A549 (cell line): ENCODE measurements at regions not wholly inside any gene's neighbourhood (a gene's known extent, or its start where the extent isn't known, plus 50 kb on each side); places are given as distances from the start of the nearest gene placed in this dataset.
"Not testable (repeated sequence)": the region's sequence is repeated elsewhere in the genome, so short reads cannot be mapped to it uniquely, and the experiment has no call there.

Experiments
- ATAC-seq, 2 experiments: fragments of 200-7000 bp in 1 of 2; fragments of >200 bp in 1 of 2; cut with Nextera tagmentation in 1 of 2; cut with Tn5 transposase in 1 of 2; 3 replicates each; pipeline versions ENCODE4 v1.8.0 to v1.9.1; 2018 to 2020; ENCODE audit warnings: mild to moderate bottlenecking in 1 of 2, moderate library complexity in 1 of 2
- CTCF ChIA-PET: fragments of 300-600 bp; sonication (Branson Sonifier 250); formaldehyde crosslinking; extraction: SDS; loops from one replicate; lab custom pipeline; 2021; ENCODE audit warnings: antibody characterized with exemption, inconsistent platforms; lab: Yijun Ruan, JAX
- POLR2A ChIA-PET: fragments of 350-600 bp; formaldehyde crosslinking; extraction: SDS; loops from one replicate; lab custom pipeline; 2021; ENCODE audit warnings: antibody characterized with exemption, inconsistent platforms; lab: Yijun Ruan, JAX
- DNase-seq, 2 experiments: peaks; one replicate each; pipeline versions ENCODE4 v3.0.0 to v3.0.0-alpha.2; 2011 to 2016; ENCODE audit warnings: low read depth in 1 of 2, low spot score in 1 of 2
- FAIRE-seq: peaks from 2 replicates; lab custom pipeline; 2011; peaks lifted over from hg19 to GRCh38; lab: Jason Lieb, UNC
- H3K27ac ChIP-seq, 2 experiments: fragments of >200 bp; sonication (Bioruptor Twin); formaldehyde crosslinking; 3 replicates each; pipeline ENCODE4 v1.5.1; 2016 to 2017
- H3K4me1 ChIP-seq: fragments of >200 bp; sonication (Bioruptor Twin); formaldehyde crosslinking; 3 replicates; pipeline ENCODE4 v1.6.1; 2016
- H3K4me2 ChIP-seq: fragments of >200 bp; sonication (Bioruptor Twin); formaldehyde crosslinking; 3 replicates; pipeline ENCODE4 v1.6.1; 2016
- H3K4me3 ChIP-seq: fragments of >200 bp; sonication (Bioruptor Twin); formaldehyde crosslinking; 3 replicates; pipeline ENCODE4 v1.5.1; 2016
- H3K9me3 ChIP-seq: fragments of >200 bp; sonication (Bioruptor Twin); formaldehyde crosslinking; 3 replicates; pipeline ENCODE4 v1.6.1; 2016
- CBX2 ChIP-seq: fragments of 200-600 bp; sonication (generic); IDR thresholded peaks from 2 replicates; pipeline ENCODE4 v1.6.1; 2016; ENCODE audit warnings: low read depth, mild to moderate bottlenecking, borderline replicate concordance
- CEBPB ChIP-seq, 2 experiments: fragments of >200 bp in 1 of 2; sonication (Bioruptor Twin) in 1 of 2; formaldehyde crosslinking in 1 of 2; IDR thresholded peaks; 2 replicates each; pipeline ENCODE4 v1.6.1; 2012 to 2016
- CHD4 ChIP-seq: fragments of 200-600 bp; sonication (generic); IDR thresholded peaks from 2 replicates; pipeline ENCODE4 v1.6.1; 2016; ENCODE audit warnings: antibody characterized with exemption, mild to moderate bottlenecking, borderline replicate concordance
- EHMT2 ChIP-seq: fragments of 200-600 bp; sonication (generic); IDR thresholded peaks from 2 replicates; pipeline ENCODE4 v1.6.1; 2016; ENCODE audit warnings: antibody characterized with exemption, low read depth, mild to moderate bottlenecking, moderate library complexity
- GATA3 ChIP-seq: IDR thresholded peaks from 2 replicates; pipeline ENCODE4 v1.6.1; 2012; ENCODE audit warnings: borderline replicate concordance
- HDAC2 ChIP-seq: fragments of 200-600 bp; sonication (generic); IDR thresholded peaks from 2 replicates; pipeline ENCODE4 v1.6.1; 2016
- HEYL ChIP-seq: fragments of 250-450 bp; sonication (Bioruptor Pico); IDR thresholded peaks from 2 replicates; pipeline ENCODE4 v1.8.0; 2021; ENCODE audit warnings: mild to moderate bottlenecking, moderate library complexity
- HOXA7 ChIP-seq: fragments of 250-450 bp; sonication (Bioruptor Pico); IDR thresholded peaks from 2 replicates; pipeline ENCODE4 v1.5.0; 2020; ENCODE audit warnings: mild to moderate bottlenecking, moderate library complexity
- HOXB5 ChIP-seq: fragments of 250-450 bp; sonication (Bioruptor Pico); IDR thresholded peaks from 2 replicates; pipeline ENCODE4 v1.5.0; 2020; ENCODE audit warnings: mild to moderate bottlenecking, moderate library complexity
- KDM5A ChIP-seq: fragments of 200-600 bp; sonication (generic); IDR thresholded peaks from 2 replicates; pipeline ENCODE4 v1.6.1; 2016; ENCODE audit warnings: antibody characterized with exemption, mild to moderate bottlenecking
- MAFK ChIP-seq: fragments of 450-650 bp; IDR thresholded peaks from 2 replicates; pipeline ENCODE4 v1.6.1; 2014; ENCODE audit not compliant: partially characterized antibody
- MAZ ChIP-seq: fragments of 150-350 bp; IDR thresholded peaks from 2 replicates; pipeline ENCODE4 v1.6.1; 2014; ENCODE audit warnings: antibody characterized with exemption, low read depth, low read length, borderline replicate concordance
- NFE2L2 ChIP-seq: fragments of 150-350 bp; conservative IDR thresholded peaks from 2 replicates; pipeline ENCODE4 v1.6.1; 2014; ENCODE audit warnings: low read length
- NPAS2 ChIP-seq: fragments of 250-450 bp; sonication (Bioruptor Pico); IDR thresholded peaks from 2 replicates; pipeline ENCODE4 v1.8.0; 2022; ENCODE audit warnings: mild to moderate bottlenecking, moderate library complexity, borderline replicate concordance
- NR3C1 ChIP-seq: fragments of >200 bp; sonication (Bioruptor Twin); formaldehyde crosslinking; IDR thresholded peaks from 3 replicates; pipeline ENCODE4 v1.6.1; 2017
- PHF8 ChIP-seq: fragments of 200-600 bp; sonication (generic); IDR thresholded peaks from 2 replicates; pipeline ENCODE4 v1.6.1; 2016; ENCODE audit warnings: low read depth, mild to moderate bottlenecking, antibody characterized with exemption, moderate library complexity, borderline replicate concordance
- RARB ChIP-seq: fragments of 250-450 bp; sonication (Bioruptor Pico); IDR thresholded peaks from 2 replicates; pipeline ENCODE4 v1.8.0; 2021; ENCODE audit warnings: mild to moderate bottlenecking, moderate library complexity
- RFX5 ChIP-seq: fragments of 450-650 bp; IDR thresholded peaks from 2 replicates; pipeline ENCODE4 v1.7.1; 2014; ENCODE audit warnings: antibody characterized with exemption, mild to moderate bottlenecking, moderate library complexity
- RNF2 ChIP-seq: fragments of 200-600 bp; sonication (generic); IDR thresholded peaks from 2 replicates; pipeline ENCODE4 v1.6.1; 2016; ENCODE audit warnings: low read depth, mild to moderate bottlenecking, antibody characterized with exemption, moderate library complexity, borderline replicate concordance
- SMC3 ChIP-seq: fragments of >200 bp; sonication (Bioruptor Twin); formaldehyde crosslinking; IDR thresholded peaks from 3 replicates; pipeline ENCODE4 v1.6.1; 2018; ENCODE audit warnings: inconsistent platforms
- TP53 ChIP-seq: fragments of 250-450 bp; sonication (Bioruptor Pico); IDR thresholded peaks from 2 replicates; pipeline ENCODE4 v1.5.0; 2021; ENCODE audit warnings: mild to moderate bottlenecking, moderate library complexity
- WGBS: methylation state at CpG from one replicate; pipeline ENCODE4 v1.1.6; 2017; ENCODE audit errors: missing lambda C conversion rate; 5-methylcytosine and 5-hydroxymethylcytosine counted together
- TF ChIP-seq, protein P1 (sequence below): fragments of >200 bp; sonication (Bioruptor Twin); formaldehyde crosslinking; IDR thresholded peaks from 2 replicates; pipeline ENCODE4 v1.6.1; 2016
- TF ChIP-seq, protein P2 (sequence below): IDR thresholded peaks from 2 replicates; pipeline ENCODE4 v1.6.1; 2012
- TF ChIP-seq, protein P3 (sequence below): fragments of >200 bp; sonication (Bioruptor Twin); formaldehyde crosslinking; IDR thresholded peaks from 3 replicates; pipeline ENCODE4 v1.5.1; 2016
- TF ChIP-seq, protein P4 (sequence below): fragments of >200 bp; sonication (Bioruptor Twin); formaldehyde crosslinking; IDR thresholded peaks from 3 replicates; pipeline ENCODE4 v1.6.1; 2016

DNA sequence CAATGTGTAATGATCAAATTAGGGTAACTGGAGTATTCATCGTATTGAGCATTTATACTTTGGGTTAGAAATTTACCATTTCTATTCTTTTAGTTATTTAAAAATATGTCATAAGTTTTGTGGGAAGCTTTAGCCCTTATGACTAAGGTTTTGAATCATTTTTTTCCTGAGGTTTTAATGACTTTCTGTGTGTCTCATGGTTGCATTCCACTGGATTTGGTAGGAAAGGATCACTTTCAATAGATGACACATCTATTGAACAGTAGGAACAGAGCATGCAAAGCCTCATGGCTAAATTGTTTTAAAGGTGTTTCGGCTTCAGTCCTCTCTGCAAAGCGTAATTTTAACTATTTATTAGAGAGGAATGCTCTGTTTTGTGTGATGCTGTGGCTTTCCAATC, 512.4 kb upstream of the CHD1 start:
- TF ChIP-seq, protein P1, sequence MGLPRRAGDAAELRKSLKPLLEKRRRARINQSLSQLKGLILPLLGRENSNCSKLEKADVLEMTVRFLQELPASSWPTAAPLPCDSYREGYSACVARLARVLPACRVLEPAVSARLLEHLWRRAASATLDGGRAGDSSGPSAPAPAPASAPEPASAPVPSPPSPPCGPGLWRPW, result no peak
- TF ChIP-seq, protein P2, sequence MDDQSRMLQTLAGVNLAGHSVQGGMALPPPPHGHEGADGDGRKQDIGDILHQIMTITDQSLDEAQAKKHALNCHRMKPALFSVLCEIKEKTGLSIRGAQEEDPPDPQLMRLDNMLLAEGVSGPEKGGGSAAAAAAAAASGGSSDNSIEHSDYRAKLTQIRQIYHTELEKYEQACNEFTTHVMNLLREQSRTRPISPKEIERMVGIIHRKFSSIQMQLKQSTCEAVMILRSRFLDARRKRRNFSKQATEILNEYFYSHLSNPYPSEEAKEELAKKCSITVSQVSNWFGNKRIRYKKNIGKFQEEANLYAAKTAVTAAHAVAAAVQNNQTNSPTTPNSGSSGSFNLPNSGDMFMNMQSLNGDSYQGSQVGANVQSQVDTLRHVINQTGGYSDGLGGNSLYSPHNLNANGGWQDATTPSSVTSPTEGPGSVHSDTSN, result no peak
- TF ChIP-seq EHMT2 (no peak), HDAC2 (no peak), CHD4 (no peak), PHF8 (no peak), SMC3 (no peak), MAZ (no peak), CBX2 (no peak), NR3C1 (no peak)
- TF ChIP-seq, protein P3, sequence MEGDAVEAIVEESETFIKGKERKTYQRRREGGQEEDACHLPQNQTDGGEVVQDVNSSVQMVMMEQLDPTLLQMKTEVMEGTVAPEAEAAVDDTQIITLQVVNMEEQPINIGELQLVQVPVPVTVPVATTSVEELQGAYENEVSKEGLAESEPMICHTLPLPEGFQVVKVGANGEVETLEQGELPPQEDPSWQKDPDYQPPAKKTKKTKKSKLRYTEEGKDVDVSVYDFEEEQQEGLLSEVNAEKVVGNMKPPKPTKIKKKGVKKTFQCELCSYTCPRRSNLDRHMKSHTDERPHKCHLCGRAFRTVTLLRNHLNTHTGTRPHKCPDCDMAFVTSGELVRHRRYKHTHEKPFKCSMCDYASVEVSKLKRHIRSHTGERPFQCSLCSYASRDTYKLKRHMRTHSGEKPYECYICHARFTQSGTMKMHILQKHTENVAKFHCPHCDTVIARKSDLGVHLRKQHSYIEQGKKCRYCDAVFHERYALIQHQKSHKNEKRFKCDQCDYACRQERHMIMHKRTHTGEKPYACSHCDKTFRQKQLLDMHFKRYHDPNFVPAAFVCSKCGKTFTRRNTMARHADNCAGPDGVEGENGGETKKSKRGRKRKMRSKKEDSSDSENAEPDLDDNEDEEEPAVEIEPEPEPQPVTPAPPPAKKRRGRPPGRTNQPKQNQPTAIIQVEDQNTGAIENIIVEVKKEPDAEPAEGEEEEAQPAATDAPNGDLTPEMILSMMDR, result no peak
- no peaks in the 10 kb centered on the region for H3K4me1 ChIP-seq
- no peak overlapping the region for H3K4me3 ChIP-seq
- ChIA-PET POLR2A (no interaction called here), CTCF (no interaction called here)
- DNase-seq (no peak), FAIRE-seq (no peak), ATAC-seq (no peak)
- WGBS, result 17% methylated on average over 3 of the region's 3 CpGs
- no peak overlapping the region for H3K27ac ChIP-seq
- no peak overlapping the region for H3K4me2 ChIP-seq
- H3K9me3 ChIP-seq, result no peaks in the 10 kb centered on the region

DNA sequence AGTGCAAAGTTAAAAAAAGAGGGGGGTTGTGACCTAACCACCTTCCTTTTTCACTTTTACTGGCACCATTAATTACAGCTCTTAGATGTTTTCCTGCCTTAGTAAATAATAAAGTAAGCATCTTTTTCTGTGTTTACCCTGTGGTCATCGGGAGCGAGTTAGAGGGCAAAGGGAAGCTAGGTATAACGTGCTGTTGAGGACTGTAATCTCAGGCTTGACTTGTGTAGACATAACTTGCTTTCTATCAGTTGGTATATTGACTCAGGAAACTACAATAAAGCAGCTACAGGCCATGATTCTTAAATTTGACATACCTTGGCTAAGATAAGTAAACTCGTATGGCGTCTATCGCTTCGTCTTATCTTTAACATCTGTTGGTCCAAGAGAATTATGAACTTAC, 509.8 kb upstream of the CHD1 start:
- ChIA-PET CTCF (no interaction called here), POLR2A (no interaction called here)
- FAIRE-seq (no peak), ATAC-seq (no peak), DNase-seq (no peak)
- Histone ChIP-seq H3K4me3 (no peak overlapping the region), H3K9me3 (no peaks in the 10 kb centered on the region), H3K27ac (no peak overlapping the region), H3K4me2 (no peak overlapping the region), H3K4me1 (no peaks in the 10 kb centered on the region)
- WGBS, result 56% methylated on average over 7 of the region's 7 CpGs
- TF ChIP-seq RFX5 (no peak), CEBPB (IDR thresholded peaks at IDR 0.05) (no peak), RNF2 (no peak), NPAS2 (no peak), HEYL (no peak), HOXA7 (CRISPR knock-in tag) (no peak), MAZ (no peak), NR3C1 (no peak), NFE2L2 (no peak), RARB (CRISPR knock-in tag) (no peak), HOXB5 (CRISPR knock-in tag) (no peak)

DNA sequence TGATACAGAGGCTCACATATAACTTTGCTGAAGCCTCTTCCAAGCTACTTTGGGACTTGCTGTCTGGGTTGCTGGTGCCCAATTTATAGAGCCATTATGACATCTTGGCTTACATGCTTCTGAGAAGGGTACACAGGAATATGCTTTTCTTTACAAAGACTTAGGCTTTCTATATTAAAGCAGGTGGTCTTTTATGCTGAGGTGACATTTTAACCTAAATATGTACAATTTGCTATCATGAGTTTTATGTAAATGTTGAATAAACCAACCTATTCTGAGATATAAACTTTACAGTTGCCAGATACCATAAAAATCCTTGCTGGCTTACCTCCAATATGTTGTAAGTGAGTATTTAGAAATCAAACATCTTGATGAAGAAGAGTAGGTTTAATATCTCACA, 509.2 kb upstream of the CHD1 start:
- no peaks in the 10 kb centered on the region for H3K9me3 ChIP-seq
- DNase-seq, result no peak
- ChIA-PET POLR2A (no interaction called here), CTCF (no interaction called here)
- TF ChIP-seq KDM5A, result no peak
- no peak for TF ChIP-seq EHMT2
- no peak for TF ChIP-seq GATA3
- peak; percentile 75 for TF ChIP-seq MAFK
- TF ChIP-seq TP53 (CRISPR knock-in tag), result no peak
- TF ChIP-seq, protein P4, sequence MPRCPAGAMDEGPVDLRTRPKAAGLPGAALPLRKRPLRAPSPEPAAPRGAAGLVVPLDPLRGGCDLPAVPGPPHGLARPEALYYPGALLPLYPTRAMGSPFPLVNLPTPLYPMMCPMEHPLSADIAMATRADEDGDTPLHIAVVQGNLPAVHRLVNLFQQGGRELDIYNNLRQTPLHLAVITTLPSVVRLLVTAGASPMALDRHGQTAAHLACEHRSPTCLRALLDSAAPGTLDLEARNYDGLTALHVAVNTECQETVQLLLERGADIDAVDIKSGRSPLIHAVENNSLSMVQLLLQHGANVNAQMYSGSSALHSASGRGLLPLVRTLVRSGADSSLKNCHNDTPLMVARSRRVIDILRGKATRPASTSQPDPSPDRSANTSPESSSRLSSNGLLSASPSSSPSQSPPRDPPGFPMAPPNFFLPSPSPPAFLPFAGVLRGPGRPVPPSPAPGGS, result no peak
- H3K4me3 ChIP-seq, result no peak overlapping the region
- no peak for FAIRE-seq
- H3K4me2 ChIP-seq, result no peak overlapping the region
- no peaks in the 10 kb centered on the region for H3K4me1 ChIP-seq
- ATAC-seq, result no peak
- no peak overlapping the region for H3K27ac ChIP-seq

DNA sequence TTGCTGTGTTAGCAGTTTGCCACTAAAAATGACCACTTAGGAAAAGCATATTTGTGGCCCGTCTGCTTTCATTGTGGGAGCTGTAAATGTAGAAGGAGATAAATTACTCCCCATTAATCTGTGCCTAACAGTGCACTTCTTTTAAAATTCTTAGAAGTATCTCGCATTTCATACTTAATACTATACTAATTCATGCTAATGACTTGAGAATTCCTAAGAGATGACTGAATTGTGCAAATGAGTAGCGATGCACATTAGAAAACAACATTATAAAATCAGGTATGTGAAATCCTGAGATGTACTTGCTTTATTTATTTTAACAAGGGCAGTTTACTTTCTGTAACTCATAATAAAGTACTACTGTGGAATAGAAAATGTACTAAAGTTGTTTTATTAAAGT, 494.6 kb upstream of the CHD1 start:
- H3K4me3 ChIP-seq, H3K9me3 ChIP-seq, H3K27ac ChIP-seq, H3K4me1 ChIP-seq, POLR2A ChIA-PET, FAIRE-seq, CTCF ChIA-PET, DNase-seq, ATAC-seq, H3K4me2 ChIP-seq: not testable (repeated sequence)
- WGBS, result no CpG with 5 or more reads among the region's 3 CpGs

DNA sequence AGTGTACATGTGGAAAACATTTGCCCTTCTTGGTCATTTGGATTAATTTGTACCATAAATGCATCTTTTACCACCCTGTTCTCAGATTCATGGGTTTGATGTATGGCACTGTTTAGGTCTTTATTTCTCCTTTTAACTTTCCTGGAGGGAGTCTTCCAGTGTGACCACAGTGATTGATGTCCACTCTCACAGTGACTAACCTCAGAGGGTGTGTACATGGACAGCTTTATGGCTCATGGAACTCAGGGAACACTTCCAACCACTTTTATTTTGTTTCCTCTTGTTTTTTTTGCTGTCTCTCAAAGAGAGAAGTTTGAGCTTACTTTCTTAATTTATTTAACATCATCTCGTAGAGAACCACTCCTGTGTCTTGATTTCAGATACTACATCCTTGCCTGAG, 489.8 kb upstream of the CHD1 start:
- DNase-seq, ATAC-seq, CTCF ChIA-PET, H3K4me3 ChIP-seq, H3K27ac ChIP-seq, POLR2A ChIA-PET, H3K4me1 ChIP-seq, H3K4me2 ChIP-seq, H3K9me3 ChIP-seq, FAIRE-seq: not testable (repeated sequence)
- 4% methylated on average over 1 of the region's 1 CpG for WGBS
